ENCODE measurements at regions not wholly inside any gene's neighbourhood (a gene's known extent, or its start where the extent isn't known, plus 50 kb on each side); places are given as distances from the start of the nearest gene placed in this dataset.
"Not testable (repeated sequence)": the region's sequence is repeated elsewhere in the genome, so short reads cannot be mapped to it uniquely, and the experiment has no call there.

- no peak for DNase-seq
- Histone ChIP-seq H3K27ac (no peak overlapping the region), H3K27me3 (peaks cover 0 to 6% (median 0%) of the 10 kb centered on the region in 4 donors), H3K36me3 (no peaks in the 10 kb centered on the region), H3K4me1 (peaks cover 0 to 6% (median 0%) of the 10 kb centered on the region in 3 donors), H3K9me3 (no peaks in the 10 kb centered on the region), H3K4me3 (no peak overlapping the region)
- intact Hi-C loops (cut with DNase I) = no loop called here
- WGBS, 2 donors = 86 to 90% methylated on average over 1 of the region's 1 CpG
- TF ChIP-seq POLR2A (IDR thresholded peaks at IDR 0.05) = no peak
- TF ChIP-seq CTCF (IDR thresholded peaks at IDR 0.05) = no peak
Observed at GRCh38 chr15:96197721-96198120, 132.8 kb upstream of the NR2F2 start.

GRCh38 chr15:96199111-96199510 lies 131.4 kb upstream of the NR2F2 start:
- DNase-seq = no peak
- no peaks in the 10 kb centered on the region for H3K36me3 ChIP-seq
- peaks cover 0 to 6% (median 0%) of the 10 kb centered on the region in 4 donors for H3K27me3 ChIP-seq
- H3K27ac ChIP-seq = no peak overlapping the region
- H3K9me3 ChIP-seq = no peaks in the 10 kb centered on the region
- peaks cover 0 to 6% (median 0%) of the 10 kb centered on the region in 3 donors for H3K4me1 ChIP-seq
- no peak overlapping the region for H3K4me3 ChIP-seq
- intact Hi-C loops (cut with DNase I) = no loop called here
- TF ChIP-seq CTCF (IDR thresholded peaks at IDR 0.05) (no peak), POLR2A (IDR thresholded peaks at IDR 0.05) (no peak)

GRCh38 chr15:96200357-96200967 lies 130.0 kb upstream of the NR2F2 start:
- Histone ChIP-seq H3K9me3 (no peaks in the 10 kb centered on the region), H3K4me3 (no peak overlapping the region), H3K36me3 (no peaks in the 10 kb centered on the region), H3K27me3 (peaks cover 0 to 6% (median 0%) of the 10 kb centered on the region in 4 donors), H3K27ac (no peak overlapping the region), H3K4me1 (peaks cover 0 to 6% (median 0%) of the 10 kb centered on the region in 3 donors)
- TF ChIP-seq POLR2A (IDR thresholded peaks at IDR 0.05) (no peak), CTCF (IDR thresholded peaks at IDR 0.05) (no peak)
- intact Hi-C loops (cut with DNase I) = no loop called here
- DNase-seq = no peak
- WGBS, 2 donors = 35 to 61% methylated on average over 8 of the region's 9 CpGs

GRCh38 chr15:96201696-96202095 lies 128.8 kb upstream of the NR2F2 start:
- Histone ChIP-seq H3K4me1 (peaks cover 0 to 6% (median 0%) of the 10 kb centered on the region in 3 donors), H3K36me3 (no peaks in the 10 kb centered on the region), H3K9me3 (no peaks in the 10 kb centered on the region), H3K27ac (no peak overlapping the region), H3K4me3 (no peak overlapping the region), H3K27me3 (peaks cover 0 to 6% (median 0%) of the 10 kb centered on the region in 4 donors)
- 83 to 93% methylated on average over 2 of the region's 2 CpGs for WGBS, 2 donors
- intact Hi-C loops (cut with DNase I) = no loop called here
- TF ChIP-seq POLR2A (IDR thresholded peaks at IDR 0.05) = no peak
- no peak for TF ChIP-seq CTCF (IDR thresholded peaks at IDR 0.05)
- DNase-seq = no peak

- H3K27me3 ChIP-seq; H3K9me3 ChIP-seq; H3K4me1 ChIP-seq; DNase-seq; H3K27ac ChIP-seq; intact Hi-C loops (cut with DNase I); H3K4me3 ChIP-seq; H3K36me3 ChIP-seq: not testable (repeated sequence)
- WGBS, 2 donors = 89 to 100% methylated on average over 1 of the region's 1 CpG
Observed at GRCh38 chr15:96205588-96205987, 124.9 kb upstream of the NR2F2 start.
